IPS DF 6.9 (cell line): ENCODE measurements at regions not wholly inside any gene's neighbourhood (a gene's known extent, or its start where the extent isn't known, plus 50 kb on each side); places are given as distances from the start of the nearest gene placed in this dataset.

Source experiments
- DNase-seq: peaks from one replicate; pipeline ENCODE4 v3.0.0-alpha.2; 2013; ENCODE audit warnings: low read depth, low spot score
- H3K27ac ChIP-seq: one replicate; pipeline ENCODE4 v1.5.1; 2013; ENCODE audit warnings: low read length, control low read depth
- H3K27me3 ChIP-seq: 2 replicates; pipeline ENCODE4 v1.6.1; 2013; ENCODE audit warnings: mild to moderate bottlenecking, low read length; ENCODE audit not compliant: control insufficient read depth, insufficient read depth
- H3K36me3 ChIP-seq: 2 replicates; pipeline ENCODE4 v1.6.1; 2013; ENCODE audit warnings: low read length; ENCODE audit not compliant: control insufficient read depth, insufficient read depth
- H3K4me1 ChIP-seq: 2 replicates; pipeline ENCODE4 v1.6.1; 2013; ENCODE audit warnings: low read length; ENCODE audit not compliant: control insufficient read depth, insufficient read depth
- H3K4me3 ChIP-seq: 2 replicates; pipeline ENCODE4 v1.5.1; 2013; ENCODE audit warnings: mild to moderate bottlenecking, low read length
- H3K9me3 ChIP-seq: 2 replicates; pipeline ENCODE4 v1.6.1; 2013; ENCODE audit warnings: low read length, inconsistent platforms; ENCODE audit not compliant: control insufficient read depth, insufficient read depth
- WGBS: extraction: QIAGEN DNeasy Blood & Tissue Kit; methylation state at CpG from one replicate; pipeline ENCODE4 v1.1.7; 2013; ENCODE audit warnings: mixed read lengths, missing lambda C conversion rate; ENCODE audit not compliant: insufficient read length, insufficient coverage; 5-methylcytosine and 5-hydroxymethylcytosine counted together

DNA sequence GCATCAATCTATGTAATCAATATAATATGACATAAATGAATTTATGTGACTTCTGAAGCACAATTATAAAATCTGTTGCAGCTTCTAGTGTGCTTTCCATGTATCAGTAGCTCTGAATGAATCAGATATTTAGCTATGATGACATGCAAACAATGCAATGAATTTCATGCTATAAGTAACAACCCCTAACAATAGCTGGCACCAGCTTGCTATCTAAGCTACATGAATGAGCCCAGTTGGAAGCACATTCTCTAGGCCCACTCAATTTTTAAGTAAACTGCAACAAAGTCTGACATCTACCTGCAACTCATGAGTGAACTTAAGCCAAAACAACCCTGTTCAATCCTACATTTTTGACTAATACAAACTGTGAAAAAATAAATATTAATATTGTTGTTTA, 507.3 kb upstream of the ROBO1 start:
- Histone ChIP-seq H3K27me3 (no peaks in the 10 kb centered on the region), H3K27ac (no peak overlapping the region), H3K4me3 (no peak overlapping the region), H3K4me1 (no peaks in the 10 kb centered on the region), H3K9me3 (no peaks in the 10 kb centered on the region), H3K36me3 (no peaks in the 10 kb centered on the region)
- DNase-seq: no peak

DNA sequence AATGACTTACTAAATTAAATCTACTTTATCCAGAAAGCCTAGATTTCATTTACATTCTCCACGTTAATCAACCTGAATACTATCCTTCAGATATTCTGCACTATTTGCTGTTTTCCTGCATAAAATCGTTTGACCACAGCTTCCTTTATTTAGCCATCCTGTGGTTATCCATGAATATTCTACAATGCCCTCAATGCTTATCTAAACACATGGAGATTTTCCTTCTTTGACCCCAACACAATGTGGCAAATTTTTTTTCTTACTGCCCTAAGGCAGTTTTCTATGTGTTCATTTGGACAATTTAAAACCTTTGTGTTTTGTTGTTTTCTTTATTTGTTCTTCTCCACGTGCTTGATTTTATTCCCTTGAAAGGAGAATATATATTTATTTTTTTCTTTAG, 495.5 kb upstream of the ROBO1 start:
- Histone ChIP-seq H3K4me1 (no peaks in the 10 kb centered on the region; the same call in 1 of the 2 replicates), H3K27me3 (no peaks in the 10 kb centered on the region), H3K36me3 (no peaks in the 10 kb centered on the region), H3K9me3 (no peaks in the 10 kb centered on the region), H3K4me3 (no peak overlapping the region), H3K27ac (no peak overlapping the region)
- WGBS: no CpG with 5 or more reads among the region's 3 CpGs
- DNase-seq: peak; percentile 4

DNA sequence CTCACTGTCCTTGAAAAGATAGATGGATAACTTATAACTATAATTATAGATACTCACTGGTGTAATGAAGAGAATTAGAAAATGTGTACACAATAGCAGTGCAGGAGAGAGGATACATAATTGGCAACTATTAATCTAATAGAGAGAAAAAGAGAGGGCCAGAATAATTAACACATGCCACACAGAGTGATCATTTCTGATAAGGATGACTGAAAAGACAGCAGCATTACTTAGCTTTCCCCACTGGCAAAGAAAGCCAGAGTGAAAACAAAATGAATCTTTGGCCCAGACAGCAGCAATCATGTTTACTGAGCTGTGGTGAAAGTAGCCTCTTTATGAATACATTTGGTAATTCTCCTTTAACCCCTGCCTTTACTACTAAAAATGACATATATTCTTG, 493.3 kb upstream of the ROBO1 start:
- no peaks in the 10 kb centered on the region for H3K9me3 ChIP-seq
- no peak overlapping the region for H3K4me3 ChIP-seq
- H3K27me3 ChIP-seq: no peaks in the 10 kb centered on the region; the same call in 1 of the 2 replicates
- DNase-seq: no peak
- no peaks in the 10 kb centered on the region for H3K36me3 ChIP-seq
- H3K27ac ChIP-seq: no peak overlapping the region
- no peaks in the 10 kb centered on the region; the same call in 1 of the 2 replicates for H3K4me1 ChIP-seq

DNA sequence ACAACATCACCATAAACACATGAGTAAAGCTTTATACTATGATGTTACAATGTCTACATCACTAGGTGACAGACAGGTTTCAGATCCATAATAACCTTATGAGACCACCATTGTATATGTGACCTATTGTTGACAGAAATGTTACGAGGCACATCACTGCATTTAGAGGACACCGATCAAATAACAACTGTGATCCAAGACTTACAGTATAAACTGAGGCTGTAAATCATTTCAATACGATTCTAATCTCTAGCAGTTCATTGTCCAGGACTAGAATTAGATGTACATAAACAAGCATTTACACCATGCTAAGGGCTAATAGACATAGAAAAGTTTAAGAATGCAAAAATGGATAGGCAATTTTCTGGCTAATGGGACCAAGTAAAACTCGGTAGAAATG, 491.9 kb upstream of the ROBO1 start:
- Histone ChIP-seq H3K4me3 (no peak overlapping the region), H3K9me3 (no peaks in the 10 kb centered on the region), H3K27me3 (no peaks in the 10 kb centered on the region; the same call in 1 of the 2 replicates), H3K36me3 (no peaks in the 10 kb centered on the region), H3K27ac (no peak overlapping the region), H3K4me1 (no peaks in the 10 kb centered on the region; the same call in 1 of the 2 replicates)
- no peak for DNase-seq
- WGBS: no CpG with 5 or more reads among the region's 4 CpGs

DNA sequence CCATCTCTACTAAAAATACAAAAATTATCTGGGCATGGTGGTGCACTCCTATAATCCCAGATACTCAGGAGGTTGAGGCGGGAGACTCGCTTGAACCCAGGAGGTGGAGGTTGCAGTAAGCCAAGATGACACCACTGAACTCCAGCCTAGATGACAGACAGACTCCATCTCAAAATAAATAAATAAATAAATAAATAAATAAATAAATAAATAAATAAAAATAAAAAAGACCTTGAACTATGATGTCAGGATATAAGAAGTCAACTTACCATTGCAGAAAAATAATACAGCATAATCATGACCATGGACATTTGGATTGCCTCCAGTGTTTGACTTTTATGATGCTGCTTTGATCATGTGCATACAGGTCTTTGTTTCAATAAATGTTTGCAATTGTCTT, 484.3 kb upstream of the ROBO1 start:
- Histone ChIP-seq H3K4me3 (no peak overlapping the region), H3K4me1 (no peaks in the 10 kb centered on the region), H3K9me3 (no peaks in the 10 kb centered on the region), H3K36me3 (no peaks in the 10 kb centered on the region), H3K27me3 (no peaks in the 10 kb centered on the region), H3K27ac (no peak overlapping the region)
- no peak for DNase-seq
- WGBS: no CpG with 5 or more reads among the region's 2 CpGs

DNA sequence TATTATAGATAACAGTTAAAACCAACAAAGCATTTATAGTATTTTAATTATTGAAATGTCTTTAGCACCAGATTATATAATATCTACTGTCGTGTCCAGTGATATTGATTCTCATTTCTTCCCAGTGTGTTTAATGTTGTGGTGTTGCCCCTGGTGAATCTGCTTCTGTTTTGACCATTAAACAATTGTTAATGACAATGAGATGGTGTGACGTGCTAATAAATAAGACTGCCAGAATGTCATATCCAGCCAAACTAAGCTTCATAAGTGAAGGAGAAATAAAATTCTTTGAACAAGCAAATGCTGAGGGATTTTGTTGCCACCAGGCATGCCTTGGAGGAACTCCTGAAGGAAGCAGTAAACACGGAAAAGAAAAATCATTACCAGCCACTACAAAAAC, 480.0 kb upstream of the ROBO1 start:
- no peaks in the 10 kb centered on the region for H3K4me1 ChIP-seq
- no peaks in the 10 kb centered on the region for H3K36me3 ChIP-seq
- no peak for DNase-seq
- no peaks in the 10 kb centered on the region for H3K9me3 ChIP-seq
- no peaks in the 10 kb centered on the region for H3K27me3 ChIP-seq
- no peak overlapping the region for H3K27ac ChIP-seq
- no peak overlapping the region for H3K4me3 ChIP-seq
- no CpG with 5 or more reads among the region's 3 CpGs for WGBS

DNA sequence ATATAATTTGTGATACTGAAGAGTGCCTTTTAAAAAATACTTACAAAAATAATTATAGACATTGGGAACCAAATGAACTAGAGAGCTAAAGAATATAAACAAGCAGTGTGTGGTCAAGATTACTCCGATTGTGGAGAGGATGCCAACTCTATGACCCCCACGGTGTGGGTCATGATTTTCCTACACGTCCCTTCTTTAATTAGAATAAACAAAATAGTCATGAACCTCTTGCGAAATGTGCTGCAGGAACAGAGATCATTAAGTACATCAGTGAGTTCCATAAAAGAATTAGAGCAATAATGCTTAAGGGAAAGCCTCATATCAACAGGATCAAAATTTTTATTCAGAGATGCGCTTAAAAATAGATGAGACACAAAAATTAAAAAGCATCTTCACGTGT, 476.6 kb upstream of the ROBO1 start:
- Histone ChIP-seq H3K9me3 (no peaks in the 10 kb centered on the region), H3K36me3 (no peaks in the 10 kb centered on the region), H3K27me3 (no peaks in the 10 kb centered on the region), H3K4me3 (no peak overlapping the region), H3K27ac (no peak overlapping the region), H3K4me1 (peaks cover 2% of the 10 kb centered on the region; the same call in 1 of the 2 replicates)
- no CpG with 5 or more reads among the region's 6 CpGs for WGBS
- no peak for DNase-seq

DNA sequence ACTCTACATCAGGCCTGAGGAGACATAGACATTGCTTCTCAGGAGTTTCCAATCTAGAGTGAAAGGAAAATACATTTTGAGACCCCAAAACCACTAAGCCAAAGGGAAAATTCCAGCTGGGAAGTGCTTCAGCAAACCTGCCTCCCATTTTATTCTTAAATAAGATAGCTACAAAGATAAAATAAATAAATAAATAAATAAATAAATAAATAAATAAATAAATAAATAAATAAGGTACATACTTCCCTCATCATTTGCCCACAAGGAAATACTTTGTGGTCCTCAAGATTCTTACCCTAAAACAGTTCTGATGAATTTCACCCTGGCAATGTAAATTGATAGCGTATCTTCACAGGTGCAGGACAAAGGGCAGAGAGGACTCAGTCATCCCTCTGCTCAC, 474.0 kb upstream of the ROBO1 start:
- Histone ChIP-seq H3K4me1 (peaks cover 2% of the 10 kb centered on the region; the same call in 1 of the 2 replicates), H3K4me3 (no peak overlapping the region), H3K9me3 (no peaks in the 10 kb centered on the region), H3K27ac (no peak overlapping the region), H3K36me3 (no peaks in the 10 kb centered on the region), H3K27me3 (no peaks in the 10 kb centered on the region)
- DNase-seq: no peak
- no CpG with 5 or more reads among the region's 1 CpG for WGBS

DNA sequence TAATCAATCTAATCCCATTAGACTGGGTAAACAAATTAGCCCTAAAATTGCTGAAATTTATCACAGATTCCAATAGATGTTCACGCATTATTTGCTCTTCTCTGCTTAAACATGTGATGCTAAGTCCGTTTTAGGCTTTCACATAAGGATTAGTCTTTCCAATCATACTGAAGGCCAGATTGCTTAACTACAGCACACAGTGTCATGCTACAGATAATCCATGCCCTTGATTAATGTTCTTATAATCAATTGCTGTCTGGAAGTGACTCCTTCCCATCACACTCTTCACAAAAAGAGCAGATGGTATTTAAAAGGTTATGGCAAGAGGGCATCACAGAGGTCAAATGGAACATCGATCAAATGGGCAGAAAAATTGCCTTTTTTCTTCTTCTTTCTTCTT, 471.5 kb upstream of the ROBO1 start:
- peaks cover 2% of the 10 kb centered on the region; the same call in 1 of the 2 replicates for H3K4me1 ChIP-seq
- no peaks in the 10 kb centered on the region for H3K36me3 ChIP-seq
- no peak for DNase-seq
- H3K27me3 ChIP-seq: no peaks in the 10 kb centered on the region
- no peaks in the 10 kb centered on the region for H3K9me3 ChIP-seq
- WGBS: no CpG with 5 or more reads among the region's 3 CpGs
- no peak overlapping the region for H3K4me3 ChIP-seq
- no peak overlapping the region for H3K27ac ChIP-seq

DNA sequence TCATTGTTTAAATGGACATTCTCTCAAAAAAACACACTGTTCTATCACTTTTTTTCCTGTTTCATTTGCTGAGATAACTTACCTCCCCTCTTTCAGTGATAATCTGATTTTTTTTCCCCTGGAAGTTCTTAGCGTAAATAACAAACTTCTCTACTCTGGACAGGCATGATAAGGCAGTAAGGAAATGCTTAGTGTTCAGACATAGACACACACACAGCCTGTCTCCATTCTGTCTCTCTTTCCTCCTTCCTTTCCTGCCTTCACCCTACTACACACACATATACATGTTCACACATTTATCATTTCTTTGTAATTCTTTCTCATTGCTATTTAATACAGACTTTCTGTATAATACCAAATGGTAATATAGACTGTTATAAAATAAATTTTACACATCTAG, 470.8 kb upstream of the ROBO1 start:
- H3K27me3 ChIP-seq: no peaks in the 10 kb centered on the region
- H3K27ac ChIP-seq: no peak overlapping the region
- no peak for DNase-seq
- peaks cover 2% of the 10 kb centered on the region; the same call in 1 of the 2 replicates for H3K4me1 ChIP-seq
- no CpG with 5 or more reads among the region's 1 CpG for WGBS
- no peaks in the 10 kb centered on the region for H3K9me3 ChIP-seq
- H3K4me3 ChIP-seq: no peak overlapping the region
- no peaks in the 10 kb centered on the region for H3K36me3 ChIP-seq

DNA sequence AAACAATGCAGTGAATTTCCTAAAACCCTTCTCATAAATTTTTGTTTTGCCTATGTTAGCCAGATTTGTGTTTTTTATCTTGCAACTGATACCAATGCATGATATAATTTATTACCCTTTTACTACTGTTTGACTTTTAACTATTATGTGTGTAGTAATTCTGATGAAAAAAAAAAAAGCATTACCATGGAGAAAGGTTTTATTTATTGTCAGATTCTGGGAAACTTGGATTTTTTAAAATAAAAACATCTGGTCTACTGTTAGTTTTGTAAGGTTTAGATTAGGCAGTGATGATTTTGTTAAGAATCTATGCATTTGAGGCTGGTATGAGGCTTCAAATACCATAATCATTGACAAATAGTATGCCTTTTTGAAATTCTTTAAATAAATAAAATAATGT, 470.4 kb upstream of the ROBO1 start:
- H3K9me3 ChIP-seq: no peaks in the 10 kb centered on the region
- no peaks in the 10 kb centered on the region for H3K36me3 ChIP-seq
- H3K27ac ChIP-seq: no peak overlapping the region
- no peak for DNase-seq
- no peak overlapping the region for H3K4me3 ChIP-seq
- H3K27me3 ChIP-seq: no peaks in the 10 kb centered on the region
- H3K4me1 ChIP-seq: peaks cover 2% of the 10 kb centered on the region; the same call in 1 of the 2 replicates
